Trophoblast cell (in vitro differentiated cells and primary cell): ENCODE measurements at regions not wholly inside any gene's neighbourhood (a gene's known extent, or its start where the extent isn't known, plus 50 kb on each side); places are given as distances from the start of the nearest gene placed in this dataset.

ENCODE experiments used
- DNase-seq, 2 donors: peaks; one replicate each; pipeline ENCODE4 v3.0.0-alpha.2; 2016
- H2AFZ ChIP-seq: 2 replicates; pipeline ENCODE4 v1.6.1; 2013; ENCODE audit warnings: low read length, moderate library complexity, mild to moderate bottlenecking; ENCODE audit not compliant: insufficient read depth, poor library complexity
- H2AK5ac ChIP-seq: 2 replicates; pipeline ENCODE4 v1.6.1; 2013; ENCODE audit warnings: mild to moderate bottlenecking, low read length
- H2BK120ac ChIP-seq: 2 replicates; pipeline ENCODE4 v1.6.1; 2013; ENCODE audit warnings: low read length, mild to moderate bottlenecking, moderate library complexity; ENCODE audit not compliant: insufficient read depth, poor library complexity
- H2BK12ac ChIP-seq: 2 replicates; pipeline ENCODE4 v1.6.1; 2013; ENCODE audit warnings: mild to moderate bottlenecking, low read length, moderate library complexity
- H2BK5ac ChIP-seq: 2 replicates; pipeline ENCODE4 v1.6.1; 2013; ENCODE audit warnings: low read length, low read depth, moderate library complexity, mild to moderate bottlenecking; ENCODE audit not compliant: poor library complexity
- H3K14ac ChIP-seq: 2 replicates; pipeline ENCODE4 v1.6.1; 2013; ENCODE audit warnings: mild to moderate bottlenecking, low read length
- H3K18ac ChIP-seq: 2 replicates; pipeline ENCODE4 v1.6.1; 2013; ENCODE audit warnings: mild to moderate bottlenecking, low read length
- H3K23ac ChIP-seq: 2 replicates; pipeline ENCODE4 v1.6.1; 2013; ENCODE audit warnings: low read length
- H3K27ac ChIP-seq: 2 replicates; pipeline ENCODE4 v1.5.1; 2013; ENCODE audit warnings: low read depth, mild to moderate bottlenecking, inconsistent platforms, low read length, moderate library complexity
- H3K27me3 ChIP-seq: 2 replicates; pipeline ENCODE4 v1.6.1; 2013; ENCODE audit warnings: inconsistent platforms, mild to moderate bottlenecking, low read length, moderate library complexity; ENCODE audit not compliant: insufficient read depth
- H3K36me3 ChIP-seq, 2 experiments: 1 replicate in 1 of 2; 2 replicates in 1 of 2; pipeline ENCODE4 v1.6.1; 2013; ENCODE audit warnings: low read length in 2 of 2, mild to moderate bottlenecking in 2 of 2, moderate library complexity in 1 of 2; ENCODE audit not compliant: insufficient read depth in 2 of 2, control insufficient read depth in 1 of 2
- H3K4ac ChIP-seq: 2 replicates; pipeline ENCODE4 v1.6.1; 2013; ENCODE audit warnings: low read depth, mild to moderate bottlenecking, low read length, moderate library complexity
- H3K4me1 ChIP-seq, 2 experiments: 1 replicate in 1 of 2; 2 replicates in 1 of 2; pipeline ENCODE4 v1.6.1; 2013; ENCODE audit warnings: low read length in 2 of 2, mild to moderate bottlenecking in 2 of 2, moderate library complexity in 1 of 2; ENCODE audit not compliant: insufficient read depth in 2 of 2, control insufficient read depth in 1 of 2
- H3K4me2 ChIP-seq: 2 replicates; pipeline ENCODE4 v1.6.1; 2013; ENCODE audit warnings: inconsistent platforms, mild to moderate bottlenecking, low read length, moderate library complexity
- H3K4me3 ChIP-seq: 2 replicates; pipeline ENCODE4 v1.5.1; 2013; ENCODE audit warnings: mild to moderate bottlenecking, low read depth, low read length, inconsistent platforms
- H3K79me1 ChIP-seq: one replicate; pipeline ENCODE4 v1.6.1; 2013; ENCODE audit warnings: low read length
- H3K79me2 ChIP-seq: 2 replicates; pipeline ENCODE4 v1.6.1; 2013; ENCODE audit warnings: low read length, mild to moderate bottlenecking; ENCODE audit not compliant: control insufficient read depth, insufficient read depth, poor library complexity
- H3K9ac ChIP-seq: 2 replicates; pipeline ENCODE4 v1.6.1; 2013; ENCODE audit warnings: mild to moderate bottlenecking, low read length
- H3K9me3 ChIP-seq: 2 replicates; pipeline ENCODE4 v1.6.1; 2013; ENCODE audit warnings: low read depth, mild to moderate bottlenecking, control low read depth, inconsistent platforms, low read length; ENCODE audit not compliant: insufficient read depth
- H4K12ac ChIP-seq: 2 replicates; pipeline ENCODE4 v1.6.1; 2013; ENCODE audit warnings: low read depth, mild to moderate bottlenecking, low read length, moderate library complexity
- H4K8ac ChIP-seq: 2 replicates; pipeline ENCODE4 v1.6.1; 2013; ENCODE audit warnings: low read depth, mild to moderate bottlenecking, low read length, moderate library complexity
- H4K91ac ChIP-seq: one replicate; pipeline ENCODE4 v1.6.1; 2013; ENCODE audit warnings: low read depth, mild to moderate bottlenecking, low read length, moderate library complexity
- WGBS: extraction: QIAGEN DNeasy Blood & Tissue Kit; methylation state at CpG from one replicate; pipeline ENCODE4 v1.1.7; 2013; ENCODE audit warnings: missing lambda C conversion rate; ENCODE audit not compliant: insufficient read length, insufficient coverage; ENCODE audit errors: extremely low coverage; 5-methylcytosine and 5-hydroxymethylcytosine counted together

DNA sequence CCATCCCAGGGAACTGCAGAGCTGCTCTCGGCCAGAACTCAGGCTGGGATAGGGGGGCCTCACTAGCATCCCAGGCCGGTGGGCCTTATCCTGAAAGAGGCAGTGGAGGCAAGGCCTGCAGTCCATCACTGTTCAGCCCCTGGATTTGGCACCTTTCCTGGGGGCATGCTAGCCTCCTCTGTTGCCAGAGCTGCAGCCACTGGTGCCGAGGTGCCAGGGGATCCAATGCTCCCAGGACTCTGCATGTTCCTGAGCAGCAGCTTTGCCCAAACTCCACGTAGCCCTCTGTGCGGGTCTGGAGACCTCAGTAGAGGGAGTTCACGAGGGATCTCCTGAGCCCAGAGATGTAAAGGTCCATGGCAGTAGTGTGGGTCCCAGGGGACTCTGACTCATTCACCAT lies 551.7 kb upstream of the AMOT start:
- H2AK5ac ChIP-seq: no peak overlapping the region
- no peak overlapping the region for H3K4me2 ChIP-seq
- H3K9me3 ChIP-seq: no peaks in the 10 kb centered on the region
- H3K4me1 ChIP-seq: no peaks in the 10 kb centered on the region
- H2BK5ac ChIP-seq: no peak overlapping the region
- H3K4me3 ChIP-seq: no peak overlapping the region
- H3K4ac ChIP-seq: no peak overlapping the region
- H3K14ac ChIP-seq: no peak overlapping the region
- no peaks in the 10 kb centered on the region for H3K36me3 ChIP-seq
- no peak overlapping the region for H3K9ac ChIP-seq
- H4K12ac ChIP-seq: no peak overlapping the region
- no peak overlapping the region for H4K8ac ChIP-seq
- no peaks in the 10 kb centered on the region for H3K79me1 ChIP-seq
- no peak overlapping the region for H3K27ac ChIP-seq
- no peak overlapping the region for H2AFZ ChIP-seq
- DNase-seq: no peak
- H4K91ac ChIP-seq: no peak overlapping the region
- WGBS: no CpG with 5 or more reads among the region's 6 CpGs
- H2BK120ac ChIP-seq: no peak overlapping the region
- no peak overlapping the region for H3K23ac ChIP-seq
- no peaks in the 10 kb centered on the region for H3K79me2 ChIP-seq
- H3K27me3 ChIP-seq: no peaks in the 10 kb centered on the region
- H3K18ac ChIP-seq: no peak overlapping the region
- no peak overlapping the region for H2BK12ac ChIP-seq

DNA sequence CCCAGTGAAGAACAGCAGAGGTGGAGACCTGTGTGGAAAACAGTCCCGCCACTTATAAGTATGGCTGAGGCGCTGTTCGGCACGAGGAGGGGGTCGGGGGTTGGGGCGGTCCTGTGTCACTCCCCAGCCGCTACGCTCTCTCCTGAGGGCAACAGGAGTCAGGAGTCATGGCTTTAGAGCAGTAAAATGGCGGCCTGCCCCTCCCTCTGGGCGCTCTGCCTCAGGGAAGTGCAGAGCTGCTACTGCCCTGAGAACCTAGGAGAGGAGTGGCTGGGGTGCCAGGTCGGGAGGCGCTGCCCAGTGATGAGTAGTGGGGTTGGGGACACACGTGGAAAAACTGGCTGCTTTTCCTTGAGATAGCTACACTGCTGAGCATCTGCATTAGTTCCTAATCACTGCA lies 551.2 kb upstream of the AMOT start:
- H4K8ac ChIP-seq: no peak overlapping the region
- H2BK12ac ChIP-seq: no peak overlapping the region
- no peak overlapping the region for H2BK5ac ChIP-seq
- H3K18ac ChIP-seq: no peak overlapping the region
- H3K4me1 ChIP-seq: no peaks in the 10 kb centered on the region
- H2AFZ ChIP-seq: no peak overlapping the region
- no peak overlapping the region for H3K14ac ChIP-seq
- WGBS: no CpG with 5 or more reads among the region's 13 CpGs
- H3K79me1 ChIP-seq: no peaks in the 10 kb centered on the region
- no peak overlapping the region for H4K12ac ChIP-seq
- H3K4ac ChIP-seq: no peak overlapping the region
- H3K27ac ChIP-seq: no peak overlapping the region
- no peak overlapping the region for H2BK120ac ChIP-seq
- no peak overlapping the region for H3K4me3 ChIP-seq
- H3K9ac ChIP-seq: no peak overlapping the region
- no peak overlapping the region for H3K23ac ChIP-seq
- no peaks in the 10 kb centered on the region for H3K36me3 ChIP-seq
- H4K91ac ChIP-seq: no peak overlapping the region
- H2AK5ac ChIP-seq: no peak overlapping the region
- no peaks in the 10 kb centered on the region for H3K9me3 ChIP-seq
- no peak for DNase-seq
- H3K79me2 ChIP-seq: no peaks in the 10 kb centered on the region
- no peak overlapping the region for H3K4me2 ChIP-seq
- no peaks in the 10 kb centered on the region for H3K27me3 ChIP-seq

DNA sequence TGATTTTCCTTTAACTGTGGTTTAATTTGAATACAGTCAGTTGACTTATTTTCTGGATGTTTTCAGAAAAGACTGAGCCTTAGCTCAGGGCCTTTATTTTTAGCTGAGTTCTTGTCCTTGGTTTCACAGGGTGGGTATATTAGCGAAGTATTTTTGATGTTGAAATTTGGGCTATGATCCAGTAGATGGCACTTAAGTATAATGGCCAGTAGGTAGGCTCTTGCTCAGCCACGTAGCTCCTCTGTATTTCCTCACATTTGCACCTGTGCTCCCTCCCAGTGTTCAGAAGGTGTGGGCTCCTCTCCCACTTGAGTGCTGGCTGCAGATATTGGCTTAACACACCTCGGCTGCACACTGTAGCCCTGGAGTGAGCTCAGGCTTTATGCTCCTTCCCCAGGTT lies 549.9 kb upstream of the AMOT start:
- no peak overlapping the region for H2AFZ ChIP-seq
- H3K18ac ChIP-seq: no peak overlapping the region
- no peak overlapping the region for H3K4me3 ChIP-seq
- H3K4ac ChIP-seq: no peak overlapping the region
- WGBS: no CpG with 5 or more reads among the region's 3 CpGs
- H4K91ac ChIP-seq: no peak overlapping the region
- H3K79me2 ChIP-seq: no peaks in the 10 kb centered on the region
- no peak overlapping the region for H2BK5ac ChIP-seq
- DNase-seq: no peak
- no peak overlapping the region for H3K27ac ChIP-seq
- no peaks in the 10 kb centered on the region for H3K9me3 ChIP-seq
- no peak overlapping the region for H3K14ac ChIP-seq
- no peak overlapping the region for H4K12ac ChIP-seq
- no peak overlapping the region for H3K9ac ChIP-seq
- H2AK5ac ChIP-seq: no peak overlapping the region
- no peak overlapping the region for H3K23ac ChIP-seq
- no peak overlapping the region for H4K8ac ChIP-seq
- no peak overlapping the region for H2BK120ac ChIP-seq
- H3K4me2 ChIP-seq: no peak overlapping the region
- H3K79me1 ChIP-seq: no peaks in the 10 kb centered on the region
- no peak overlapping the region for H2BK12ac ChIP-seq
- H3K36me3 ChIP-seq: no peaks in the 10 kb centered on the region
- no peaks in the 10 kb centered on the region for H3K4me1 ChIP-seq
- no peaks in the 10 kb centered on the region for H3K27me3 ChIP-seq

DNA sequence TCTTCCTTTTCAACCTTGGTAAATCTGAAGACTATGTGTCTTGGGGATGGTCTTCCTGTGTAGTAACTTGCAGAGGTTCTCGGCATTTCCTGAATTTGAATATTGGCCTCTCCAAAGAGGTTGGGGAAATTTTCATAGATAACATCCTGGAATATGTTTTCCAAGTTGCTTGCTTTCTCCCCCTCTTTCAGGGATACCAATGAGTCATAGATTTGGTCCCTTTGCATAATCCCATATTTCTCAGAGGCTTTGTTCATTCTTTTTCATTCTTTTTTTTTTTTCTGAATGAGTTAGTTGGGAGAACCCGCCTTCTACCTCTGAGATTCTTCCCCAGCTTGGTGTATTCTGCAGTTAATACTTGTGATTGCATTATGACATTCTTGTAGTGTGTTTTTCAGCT lies 549.2 kb upstream of the AMOT start:
- H3K9me3 ChIP-seq: no peaks in the 10 kb centered on the region
- no peak overlapping the region for H2AFZ ChIP-seq
- H3K36me3 ChIP-seq: no peaks in the 10 kb centered on the region
- no peak overlapping the region for H2BK120ac ChIP-seq
- no peak overlapping the region for H3K4me2 ChIP-seq
- H2BK5ac ChIP-seq: no peak overlapping the region
- H3K4me3 ChIP-seq: no peak overlapping the region
- H4K12ac ChIP-seq: no peak overlapping the region
- DNase-seq: no peak
- no peak overlapping the region for H3K27ac ChIP-seq
- no peak overlapping the region for H3K23ac ChIP-seq
- no CpG with 5 or more reads among the region's 2 CpGs for WGBS
- H4K8ac ChIP-seq: no peak overlapping the region
- H4K91ac ChIP-seq: no peak overlapping the region
- H3K14ac ChIP-seq: no peak overlapping the region
- H3K27me3 ChIP-seq: no peaks in the 10 kb centered on the region
- H3K79me1 ChIP-seq: no peaks in the 10 kb centered on the region
- no peak overlapping the region for H3K4ac ChIP-seq
- no peaks in the 10 kb centered on the region for H3K4me1 ChIP-seq
- no peak overlapping the region for H2BK12ac ChIP-seq
- no peak overlapping the region for H2AK5ac ChIP-seq
- no peak overlapping the region for H3K9ac ChIP-seq
- H3K18ac ChIP-seq: no peak overlapping the region
- H3K79me2 ChIP-seq: no peaks in the 10 kb centered on the region
